Amygdala (tissue), 56 donors: ENCODE measurements at regions not wholly inside any gene's neighbourhood (a gene's known extent, or its start where the extent isn't known, plus 50 kb on each side); places are given as distances from the start of the nearest gene placed in this dataset.

Experiments used
- DNase-seq, 56 donors: peaks; one replicate each; lab custom pipeline; 2025; lab: John Stamatoyannopoulos, UW

DNA sequence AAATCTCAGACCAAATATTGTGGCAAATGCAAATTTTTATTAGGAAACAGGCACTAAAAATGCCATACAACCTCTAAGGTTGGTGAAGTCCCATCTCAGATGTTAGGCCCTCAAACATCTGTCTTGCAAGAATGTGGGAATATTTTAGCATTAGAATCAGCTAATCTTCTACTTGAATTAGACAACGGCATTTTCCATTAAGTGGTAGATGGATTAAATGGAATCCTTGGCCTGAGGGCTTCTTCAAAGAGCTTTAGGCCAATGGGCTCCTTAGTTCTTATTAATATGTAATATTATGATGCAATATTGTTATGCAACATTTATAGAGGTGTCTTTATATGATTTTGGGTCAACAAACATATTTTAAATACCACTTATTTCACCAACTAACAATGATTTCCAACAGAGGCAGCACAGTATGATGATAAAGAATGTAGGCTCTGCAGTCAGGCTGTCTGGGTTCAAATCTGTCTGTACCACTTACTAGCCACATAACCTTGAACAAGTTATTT is 122.9 kb upstream of the PLEKHA5 start:
- DNase-seq: no peak

- no peak for DNase-seq
Observed at GRCh38 chr12:19008102-19008501, 121.4 kb upstream of the PLEKHA5 start.

- no peak for DNase-seq
Observed at GRCh38 chr12:19010087-19010486, 119.4 kb upstream of the PLEKHA5 start.

DNA sequence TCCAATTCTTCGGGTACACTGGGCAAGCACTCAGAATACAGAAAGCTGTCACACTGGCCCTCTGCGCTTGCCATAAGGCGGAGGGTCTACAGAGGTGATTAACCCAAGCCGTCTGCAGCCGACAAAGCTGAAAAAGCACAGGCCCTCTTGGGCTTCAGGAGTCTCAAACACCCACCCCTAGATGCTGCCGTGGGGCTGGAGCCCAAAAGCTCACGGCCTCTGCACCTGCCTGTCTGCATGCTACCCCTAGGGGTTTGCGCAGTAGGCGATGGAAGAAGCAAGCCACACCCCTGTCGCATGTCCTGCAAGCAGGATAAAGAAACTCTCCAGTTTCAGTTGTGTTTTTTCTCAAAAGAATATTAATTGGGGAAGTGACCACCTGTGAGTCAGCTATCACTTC is 118.8 kb upstream of the PLEKHA5 start:
- DNase-seq: no peak

GRCh38 chr12:19012965-19013364 is 116.6 kb upstream of the PLEKHA5 start:
- DNase-seq: no peak

GRCh38 chr12:19014240-19014639 is 115.3 kb upstream of the PLEKHA5 start:
- DNase-seq: peak in 1 of 56 donors; percentile 8

- DNase-seq: no peak
Observed at GRCh38 chr12:19015285-19015684, 114.2 kb upstream of the PLEKHA5 start.

DNA sequence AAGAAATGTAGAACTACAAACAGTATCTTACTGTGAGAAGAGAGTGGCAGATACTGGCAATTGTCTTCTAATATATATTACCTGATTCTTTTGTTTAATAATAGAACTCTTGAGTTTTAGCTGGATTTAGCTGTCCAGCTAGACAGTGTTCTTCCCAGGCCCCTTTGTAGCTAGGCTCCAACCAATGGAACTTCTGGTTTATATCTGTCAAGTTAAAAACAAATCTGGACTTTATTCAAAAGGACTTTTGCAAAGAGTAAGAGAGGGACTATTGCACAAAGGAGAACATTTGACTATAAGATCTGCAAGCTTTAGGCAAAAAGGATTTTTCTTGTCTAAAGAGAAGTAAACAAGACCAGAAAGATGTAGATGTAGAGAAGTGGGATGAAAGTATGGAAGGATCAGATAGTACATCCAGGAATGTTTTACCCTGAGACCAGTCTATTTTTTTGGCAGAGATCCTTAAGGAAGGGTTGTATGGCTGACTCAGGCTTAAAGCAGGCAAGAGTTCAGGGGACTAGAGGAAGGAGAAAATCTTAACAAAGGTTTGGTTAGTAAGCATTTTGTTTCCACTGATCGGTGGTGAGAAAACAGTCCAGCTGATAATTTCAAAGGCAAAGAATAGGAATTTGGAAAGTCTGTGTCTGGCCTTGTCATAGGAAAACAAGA is 111.1 kb upstream of the PLEKHA5 start:
- DNase-seq: no peak

DNA sequence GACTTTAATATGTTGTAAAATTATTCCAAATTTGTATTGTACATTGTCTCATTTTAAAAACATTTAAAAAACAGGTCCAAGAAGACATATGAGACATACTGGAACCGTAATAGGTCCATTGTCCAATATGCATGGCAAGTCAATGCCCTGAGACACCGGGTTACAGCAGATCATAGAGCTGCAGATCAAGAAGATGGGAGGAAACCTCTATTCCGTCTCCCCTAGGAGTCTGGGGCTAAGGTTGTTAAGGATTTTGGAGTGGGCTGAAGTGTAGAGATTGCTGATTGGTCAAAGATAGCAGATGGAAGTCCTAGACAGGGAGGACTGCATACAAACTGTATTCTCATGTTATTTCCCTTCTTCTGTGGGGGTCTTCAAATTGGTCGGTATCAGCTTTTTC is 108.3 kb upstream of the PLEKHA5 start:
- DNase-seq: no peak

- DNase-seq: no peak
Observed at GRCh38 chr12:19021646-19022045, 107.9 kb upstream of the PLEKHA5 start.

GRCh38 chr12:19025582-19025981 is 104.0 kb upstream of the PLEKHA5 start:
- no peak for DNase-seq

GRCh38 chr12:19026034-19026433 is 103.5 kb upstream of the PLEKHA5 start:
- no peak for DNase-seq

DNA sequence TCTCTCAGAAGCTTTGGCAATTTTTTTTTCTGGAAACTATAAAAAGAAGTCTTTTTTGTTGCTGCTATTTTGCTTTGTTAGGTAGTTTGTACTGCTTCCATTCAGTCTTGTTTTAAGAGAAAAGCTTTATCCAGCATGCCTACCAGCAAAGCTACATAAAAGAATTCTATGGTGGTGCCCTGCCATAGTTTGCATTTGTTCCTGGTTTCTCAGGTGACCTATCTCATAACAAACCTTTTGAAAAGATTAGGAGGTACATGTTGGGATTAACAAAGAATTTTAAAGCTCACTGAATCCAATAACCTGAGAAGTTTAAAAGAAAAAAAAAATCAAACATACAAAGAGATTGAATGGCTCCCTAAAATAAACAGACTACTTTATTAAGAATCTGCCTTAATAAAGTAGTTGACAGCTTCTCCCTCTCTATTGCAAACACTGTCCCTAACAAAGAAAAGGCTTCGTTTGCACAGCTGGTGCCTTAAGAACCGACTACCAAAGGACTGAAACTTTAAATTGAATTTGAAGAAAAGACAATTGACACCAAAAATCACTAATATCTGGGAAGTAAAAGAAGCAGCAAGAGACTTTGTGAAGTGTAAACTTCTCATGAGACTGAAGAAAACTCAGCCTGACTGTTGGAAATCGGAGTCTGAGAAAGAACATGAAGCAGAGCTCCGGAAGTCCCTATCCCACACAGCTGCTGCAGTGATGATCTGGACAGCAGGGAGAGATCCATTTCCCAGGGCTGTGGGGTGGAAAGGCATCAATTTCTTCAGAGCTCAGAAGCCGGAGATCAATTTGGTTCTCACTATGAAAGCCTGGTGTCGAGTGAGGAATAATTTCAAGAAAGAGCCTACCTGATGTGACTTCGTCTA is 102.7 kb upstream of the PLEKHA5 start:
- DNase-seq: no peak

- DNase-seq: no peak
Observed at GRCh38 chr12:19030180-19030579, 99.4 kb upstream of the PLEKHA5 start.

DNA sequence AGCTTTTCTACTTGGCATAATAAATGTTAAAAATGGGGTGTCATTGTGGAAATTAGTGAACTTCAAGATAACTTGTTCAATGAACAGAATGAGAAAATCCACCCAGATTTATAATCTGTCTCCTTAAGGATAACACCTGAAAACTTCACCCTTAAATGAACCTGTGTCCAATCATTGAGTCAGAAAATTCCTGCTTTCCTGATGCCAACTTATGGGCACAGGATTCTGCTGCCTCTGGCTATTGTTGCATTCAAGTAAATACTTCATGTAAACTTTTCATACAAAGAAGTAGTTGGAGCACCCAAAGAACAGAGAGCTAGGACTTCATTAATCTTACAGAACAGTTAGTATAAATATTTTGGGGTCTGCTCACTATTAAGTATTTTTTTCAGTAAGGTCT is 98.9 kb upstream of the PLEKHA5 start:
- no peak for DNase-seq

- DNase-seq: no peak
Observed at GRCh38 chr12:19031032-19031431, 98.5 kb upstream of the PLEKHA5 start.

DNA sequence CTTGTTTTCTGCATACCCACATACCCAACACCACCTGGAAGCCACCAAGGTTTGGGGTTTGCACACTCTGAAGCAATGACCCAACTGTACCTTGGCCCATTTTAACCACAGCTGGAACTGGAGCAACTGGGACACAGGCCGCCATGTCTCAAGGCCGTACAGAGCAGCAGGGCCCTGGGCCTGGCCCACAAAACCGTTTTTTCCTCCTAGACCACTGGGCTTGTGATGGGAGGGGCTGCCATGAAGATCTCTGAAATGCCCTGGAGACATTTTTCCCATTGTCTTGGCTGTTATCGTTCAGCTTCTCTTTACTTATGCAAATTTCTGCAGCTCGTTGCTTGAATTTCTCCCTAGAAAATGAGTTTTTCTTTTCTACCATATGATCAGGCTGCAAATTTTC is 96.7 kb upstream of the PLEKHA5 start:
- DNase-seq: no peak

DNA sequence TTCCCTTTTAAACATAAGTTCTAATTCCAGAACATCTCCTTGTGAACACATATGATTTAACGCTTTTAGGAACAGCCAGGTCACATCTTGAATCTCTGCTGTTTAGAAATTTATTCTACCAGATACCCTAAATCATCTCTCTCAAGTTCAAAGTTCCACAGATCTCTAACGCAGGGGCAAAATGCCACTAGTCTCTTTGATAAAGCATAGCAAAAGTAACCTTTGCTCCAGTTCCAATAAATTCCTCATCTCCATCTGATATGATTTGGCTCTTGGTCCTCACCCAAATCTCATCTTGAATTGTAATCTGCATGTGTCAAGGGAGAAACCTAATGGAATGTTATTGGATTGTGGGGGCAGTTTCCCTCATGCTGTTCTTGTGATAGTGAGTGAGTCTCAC is 96.3 kb upstream of the PLEKHA5 start:
- DNase-seq: no peak

DNA sequence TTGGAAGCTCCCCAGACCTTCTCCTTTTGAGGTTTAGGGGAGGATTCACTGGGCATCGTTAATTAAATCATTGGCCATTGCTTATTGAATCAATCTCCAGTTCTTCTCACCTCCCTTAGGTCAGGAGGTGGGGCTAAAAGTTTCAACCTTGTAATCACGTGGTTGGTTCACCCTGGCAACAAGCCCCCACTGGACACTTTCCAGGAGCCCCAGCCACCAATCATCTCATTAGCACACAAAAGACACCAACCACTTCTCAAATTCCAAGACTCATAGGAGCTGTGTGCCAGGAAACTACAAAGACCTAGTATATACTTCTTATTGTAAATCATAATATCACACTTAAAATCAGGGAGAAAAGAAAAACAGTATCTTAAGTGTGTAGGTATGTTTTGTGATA is 94.6 kb upstream of the PLEKHA5 start:
- no peak for DNase-seq

- no peak for DNase-seq
Observed at GRCh38 chr12:19035536-19035935, 94.0 kb upstream of the PLEKHA5 start.

DNA sequence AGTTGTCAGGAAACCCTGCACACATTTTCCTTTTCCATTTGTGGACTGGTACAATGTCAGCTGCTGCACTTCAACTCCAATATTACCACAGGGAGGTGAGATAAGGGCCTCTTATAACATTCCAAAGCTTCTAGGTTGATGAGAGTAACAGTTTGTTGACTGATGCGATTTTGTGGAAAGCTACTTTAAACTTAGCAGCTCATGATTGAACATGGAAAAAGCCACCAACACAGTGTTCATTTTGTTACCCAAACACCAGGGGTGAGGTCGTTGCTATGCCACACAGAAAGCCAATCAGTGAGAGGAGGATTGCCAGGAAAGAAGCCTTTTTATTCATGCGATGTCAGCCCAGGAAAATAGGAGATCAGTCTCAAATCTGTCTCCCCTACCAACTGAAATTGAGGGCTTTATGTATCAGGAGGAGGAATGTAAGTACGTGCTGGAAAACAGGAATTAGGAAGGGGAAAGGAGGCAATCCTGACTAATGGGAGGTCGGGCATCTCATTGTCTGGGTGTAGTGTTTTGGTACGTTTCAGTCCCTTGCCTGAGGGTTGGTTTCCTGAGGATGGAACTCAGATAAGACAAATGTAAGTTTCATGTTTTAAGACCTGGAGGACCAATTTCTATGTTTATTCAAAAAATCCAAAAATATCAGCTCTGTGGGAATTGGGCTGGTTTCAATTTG is 92.7 kb upstream of the PLEKHA5 start:
- no peak for DNase-seq
